H1 (cell line): ENCODE measurements at regions not wholly inside any gene's neighbourhood (a gene's known extent, or its start where the extent isn't known, plus 50 kb on each side); places are given as distances from the start of the nearest gene placed in this dataset.

Source experiments
- CTCF ChIA-PET: fragments of 300-600 bp; sonication (Branson Sonifier 250); formaldehyde crosslinking; loops from one replicate; lab custom pipeline; 2021; ENCODE audit not compliant: partially characterized antibody; lab: Charles Lee
- POLR2A ChIA-PET: fragments of 300-600 bp; sonication (Branson Sonifier 250); formaldehyde crosslinking; loops from one replicate; lab custom pipeline; 2021; ENCODE audit warnings: inconsistent platforms; ENCODE audit not compliant: partially characterized antibody; lab: Charles Lee
- DNase-seq, 2 experiments: peaks; one replicate each; pipeline versions ENCODE4 v3.0.0 to v3.0.0-alpha.2; 2010 to 2022; ENCODE audit warnings: low spot score in 2 of 2, low read depth in 1 of 2, mixed read lengths in 1 of 2
- FAIRE-seq: peaks from 2 replicates; lab custom pipeline; 2011; peaks lifted over from hg19 to GRCh38; lab: Jason Lieb, UNC
- H2AFZ ChIP-seq: 2 replicates; pipeline ENCODE4 v1.8.1; 2012; ENCODE audit warnings: low read length, inconsistent platforms
- H2AK5ac ChIP-seq: 2 replicates; pipeline ENCODE4 v1.6.1; 2013; ENCODE audit warnings: low read depth, low read length
- H2BK120ac ChIP-seq: replicated peaks from 2 replicates; pipeline ENCODE3; 2013; ENCODE audit warnings: low read depth, low read length, inconsistent platforms
- H2BK12ac ChIP-seq: 2 replicates; pipeline ENCODE4 v1.6.1; 2013; ENCODE audit warnings: low read depth, low read length
- H2BK15ac ChIP-seq: 2 replicates; pipeline ENCODE4 v1.6.1; 2013; ENCODE audit warnings: low read length
- H2BK20ac ChIP-seq: 2 replicates; pipeline ENCODE4 v1.6.1; 2013; ENCODE audit warnings: low read length
- H2BK5ac ChIP-seq: 2 replicates; pipeline ENCODE4 v1.6.1; 2013; ENCODE audit warnings: low read depth, low read length
- H3K14ac ChIP-seq: 2 replicates; pipeline ENCODE4 v1.6.1; 2013; ENCODE audit warnings: inconsistent platforms; ENCODE audit not compliant: insufficient read length
- H3K18ac ChIP-seq: 2 replicates; pipeline ENCODE4 v1.6.1; 2013; ENCODE audit warnings: low read length; ENCODE audit errors: extremely low read depth
- H3K23ac ChIP-seq: 2 replicates; pipeline ENCODE4 v1.6.1; 2013; ENCODE audit warnings: inconsistent platforms; ENCODE audit not compliant: insufficient read length
- H3K23me2 ChIP-seq: 2 replicates; pipeline ENCODE4 v1.6.1; 2013; ENCODE audit warnings: low read depth, low read length
- H3K27ac ChIP-seq: 2 replicates; pipeline ENCODE4 v1.6.1; 2011; ENCODE audit warnings: low read depth, low read length, inconsistent platforms
- H3K27me3 ChIP-seq, 4 experiments: replicated peaks in 1 of 4; 1 replicate in 1 of 4; 2 replicates in 3 of 4; pipeline versions ENCODE4 v1.6.1 to v1.8.1; 2011 to 2013; ENCODE audit warnings: low read length in 3 of 4, mild to moderate bottlenecking in 3 of 4, inconsistent platforms in 2 of 4, mixed read lengths in 2 of 4, moderate library complexity in 1 of 4; ENCODE audit not compliant: control insufficient read depth in 3 of 4, insufficient read depth in 3 of 4; ENCODE audit errors: extremely low read depth in 1 of 4
- H3K36me3 ChIP-seq, 4 experiments: 2 replicates each; pipeline versions ENCODE4 v1.6.1 to v1.8.1; 2011 to 2013; ENCODE audit warnings: mild to moderate bottlenecking in 4 of 4, low read length in 3 of 4, moderate library complexity in 2 of 4, control low read depth in 1 of 4, inconsistent platforms in 1 of 4; ENCODE audit not compliant: insufficient read depth in 4 of 4, control insufficient read depth in 2 of 4
- H3K4ac ChIP-seq: replicated peaks from 2 replicates; pipeline ENCODE3; 2013; ENCODE audit warnings: low read length, low read depth, mixed read lengths, inconsistent platforms; ENCODE audit not compliant: insufficient read length
- H3K4me1 ChIP-seq, 4 experiments: replicated peaks in 1 of 4; 1 replicate in 1 of 4; 2 replicates in 3 of 4; pipeline versions ENCODE4 v1.6.1 to v1.8.1; 2011 to 2013; ENCODE audit warnings: low read length in 3 of 4, inconsistent platforms in 2 of 4, mixed read lengths in 1 of 4; ENCODE audit not compliant: insufficient read depth in 4 of 4, control insufficient read depth in 3 of 4
- H3K4me2 ChIP-seq, 2 experiments: 2 replicates each; pipeline versions ENCODE4 v1.6.1 to v1.8.1; 2011 to 2013; ENCODE audit warnings: low read depth in 2 of 2, low read length in 2 of 2, control low read depth in 1 of 2, inconsistent platforms in 1 of 2, mild to moderate bottlenecking in 1 of 2; ENCODE audit not compliant: insufficient read depth in 1 of 2
- H3K4me3 ChIP-seq, 4 experiments: fragments of 200-600, 300-600 bp in 1 of 4; sonication (generic), shearing (Covaris generic), sonication (Bioruptor Twin) in 1 of 4; 2 replicates each; pipeline versions ENCODE4 v1.5.1 to v1.8.1; 2011 to 2016; ENCODE audit warnings: low read length in 4 of 4, low read depth in 3 of 4, control low read depth in 2 of 4, inconsistent platforms in 2 of 4, mild to moderate bottlenecking in 2 of 4, mixed read lengths in 1 of 4, moderate library complexity in 1 of 4; ENCODE audit not compliant: insufficient read depth in 2 of 4; ENCODE audit errors: extremely low read depth in 1 of 4
- H3K56ac ChIP-seq: replicated peaks from 2 replicates; pipeline ENCODE3; 2013; ENCODE audit warnings: low read depth, mild to moderate bottlenecking, mixed read lengths, low read length, inconsistent platforms; ENCODE audit not compliant: insufficient read length
- H3K79me1 ChIP-seq: 2 replicates; pipeline ENCODE4 v1.6.1; 2013; ENCODE audit warnings: low read depth, low read length, control low read depth
- H3K79me2 ChIP-seq, 2 experiments: 2 replicates each; pipeline versions ENCODE4 v1.6.1 to v1.8.1; 2012 to 2013; ENCODE audit warnings: low read length in 2 of 2, mild to moderate bottlenecking in 2 of 2, inconsistent platforms in 1 of 2; ENCODE audit not compliant: insufficient read depth in 2 of 2, control insufficient read depth in 1 of 2
- H3K9ac ChIP-seq, 4 experiments: replicated peaks in 1 of 4; 1 replicate in 1 of 4; 2 replicates in 3 of 4; pipeline versions ENCODE4 v1.6.1 to v1.8.1; 2011 to 2013; ENCODE audit warnings: low read depth in 3 of 4, low read length in 3 of 4, control low read depth in 2 of 4, mild to moderate bottlenecking in 2 of 4, moderate library complexity in 2 of 4, inconsistent platforms in 1 of 4; ENCODE audit errors: extremely low read depth in 1 of 4
- H3K9me3 ChIP-seq, 2 experiments: 2 replicates each; pipeline versions ENCODE4 v1.6.1 to v1.8.1; 2012 to 2013; ENCODE audit warnings: mild to moderate bottlenecking in 2 of 2, moderate library complexity in 2 of 2, control low read depth in 1 of 2, inconsistent platforms in 1 of 2, low read depth in 1 of 2, low read length in 1 of 2, mixed read lengths in 1 of 2; ENCODE audit not compliant: insufficient read depth in 2 of 2
- H4K20me1 ChIP-seq, 2 experiments: replicated peaks in 1 of 2; 2 replicates each; pipeline versions ENCODE3 to v1.8.1; 2011 to 2013; ENCODE audit warnings: inconsistent platforms in 2 of 2, low read length in 2 of 2, mild to moderate bottlenecking in 1 of 2; ENCODE audit not compliant: insufficient read depth in 2 of 2, control insufficient read depth in 1 of 2
- H4K5ac ChIP-seq: 2 replicates; pipeline ENCODE4 v1.6.1; 2013; ENCODE audit warnings: low read length, low read depth, mixed read lengths, inconsistent platforms; ENCODE audit not compliant: insufficient read length
- H4K8ac ChIP-seq: 2 replicates; pipeline ENCODE4 v1.8.0; 2013; ENCODE audit warnings: mild to moderate bottlenecking, moderate library complexity, low read length, inconsistent platforms; ENCODE audit not compliant: insufficient read depth; ENCODE audit errors: extremely low read depth
- H4K91ac ChIP-seq: replicated peaks from 2 replicates; pipeline ENCODE3; 2013; ENCODE audit warnings: low read length, mixed read lengths, inconsistent platforms; ENCODE audit not compliant: insufficient read length
- BRCA1 ChIP-seq: IDR thresholded peaks from 2 replicates; pipeline ENCODE4 v1.6.1; 2012; ENCODE audit warnings: low read depth, low read length, improper control_type of control experiment
- RXRA ChIP-seq: IDR thresholded peaks from 2 replicates; pipeline ENCODE4 v1.6.1; 2011; ENCODE audit warnings: low read depth, mild to moderate bottlenecking, low read length, moderate library complexity; ENCODE audit not compliant: insufficient read depth
- SP4 ChIP-seq: IDR thresholded peaks from 2 replicates; pipeline ENCODE4 v1.6.1; 2012; ENCODE audit warnings: low read length, inconsistent platforms
- WGBS, 2 experiments: shearing (Covaris generic) in 1 of 2; methylation state at CpG; one replicate each; pipeline versions ENCODE4 v1.1.6 to v1.1.7; 2013 to 2015; ENCODE audit warnings: low lambda C conversion rate in 2 of 2, mixed read lengths in 2 of 2, inconsistent platforms in 1 of 2, low coverage in 1 of 2, missing lambda C conversion rate in 1 of 2; ENCODE audit not compliant: insufficient replicate concordance in 2 of 2, insufficient coverage in 1 of 2, insufficient read length in 1 of 2; ENCODE audit errors: extremely low coverage in 1 of 2, missing lambda C conversion rate in 1 of 2; 5-methylcytosine and 5-hydroxymethylcytosine counted together

DNA sequence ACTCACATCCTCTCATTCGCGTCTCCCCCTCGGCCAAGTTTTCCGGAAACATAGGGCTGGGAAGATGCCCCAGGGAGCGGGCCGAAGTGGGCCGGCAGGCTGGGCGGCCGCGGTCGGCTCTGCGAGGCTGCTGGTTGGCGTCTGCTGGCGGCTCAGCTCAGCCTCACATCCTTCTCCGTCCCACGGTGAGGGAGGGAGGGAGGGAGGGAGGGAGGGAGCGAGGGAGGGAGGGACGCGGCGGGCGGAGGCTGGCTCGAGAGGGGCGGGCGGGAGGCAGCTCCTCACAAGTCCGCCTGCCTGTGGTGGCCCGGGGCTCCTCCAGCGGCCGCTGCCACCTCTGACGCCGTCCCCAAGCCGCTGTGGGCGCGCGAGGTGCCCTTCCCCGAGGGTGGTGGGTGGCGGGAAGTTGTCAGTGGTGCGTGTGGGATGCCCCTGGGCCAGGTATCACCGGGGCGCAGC is 93.8 kb downstream of the RFLNA start:
- WGBS, 2 experiments = 21% methylated on average over 14 of the region's 39 CpGs; no CpG with 5 or more reads in 1 of the 2 experiments
- H3K4me1 ChIP-seq = peaks cover 0 to 25% (median 17%) of the 10 kb centered on the region in 4 experiments; a peak in 6 of 7 replicates
- no peak for FAIRE-seq

More for the DNA sequence above, 93.8 kb downstream of the RFLNA start:
- peak overlapping the region; percentile 71; the same call in 1 of the 2 replicates for H3K18ac ChIP-seq
- H4K20me1 ChIP-seq = peaks cover 11 to 21% of the 10 kb centered on the region in 2 experiments
- H2BK20ac ChIP-seq = no peak overlapping the region
- no peak overlapping the region for H2AK5ac ChIP-seq
- no peak overlapping the region for H2BK12ac ChIP-seq
- H4K5ac ChIP-seq = no peak overlapping the region
- no peaks in the 10 kb centered on the region; the same call in 1 of the 2 replicates for H3K79me1 ChIP-seq
- H2BK120ac ChIP-seq = no peak overlapping the region
- DNase-seq = peak in 1 of 2 experiments; percentile 76
- no peak overlapping the region for H3K14ac ChIP-seq
- peaks cover 2 to 16% (median 6%) of the 10 kb centered on the region in 4 experiments; a peak in 5 of 8 replicates for H3K36me3 ChIP-seq
- peak overlapping the region in 2 of 4 experiments; percentile 13 to 34; a peak in 2 of 7 replicates for H3K9ac ChIP-seq
- no peak overlapping the region for H3K23ac ChIP-seq
- H2BK5ac ChIP-seq = no peak overlapping the region; the same call in 1 of the 2 replicates
- no peak overlapping the region for H2BK15ac ChIP-seq
- ChIA-PET POLR2A (interaction anchor here (0.9 to 1.5 kb wide), 10 partner anchors 16 to 358 kb away, joined by 3 to 4 read pairs (median 3); no protein-coding TSS in a partner anchor), CTCF (interaction anchor here (1.3 to 7.2 kb wide), 10 partner anchors 9 to 356 kb away, joined by 3 to 60 read pairs (median 6); no protein-coding TSS in a partner anchor)
- H3K4ac ChIP-seq = no peak overlapping the region
- H3K27ac ChIP-seq = no peak overlapping the region
- H3K23me2 ChIP-seq = peaks cover 7% of the 10 kb centered on the region; the same call in 1 of the 2 replicates
- H3K27me3 ChIP-seq = no peaks in the 10 kb centered on the region
- H3K9me3 ChIP-seq = no peaks in the 10 kb centered on the region
- H4K8ac ChIP-seq = peak overlapping the region; percentile 94; the same call in 1 of the 2 replicates
- peak overlapping the region; percentile 44 for H3K56ac ChIP-seq
- H3K4me3 ChIP-seq = peak overlapping the region; percentile 38 to 73 (median 54)
- peak overlapping the region; percentile 78 to 99 for H3K4me2 ChIP-seq
- H2AFZ ChIP-seq = no peak overlapping the region
- TF ChIP-seq BRCA1 (no peak), SP4 (no peak), RXRA (no peak)
- H4K91ac ChIP-seq = no peak overlapping the region
- H3K79me2 ChIP-seq = no peaks in the 10 kb centered on the region
